Lung (tissue), 11 donors: ENCODE measurements at regions not wholly inside any gene's neighbourhood (a gene's known extent, or its start where the extent isn't known, plus 50 kb on each side); places are given as distances from the start of the nearest gene placed in this dataset.

Source experiments
- ATAC-seq: fragments of 200-7000 bp; cut with Tn5 transposase; one replicate; pipeline ENCODE4 v1.9.1; 2020; ENCODE audit warnings: moderate number of reproducible peaks; ENCODE audit not compliant: insufficient read depth, low FRiP score
- DNase-seq, 3 donors: peaks; one replicate each; pipeline ENCODE4 v3.0.0-alpha.2; 2013 to 2017
- H3K27ac ChIP-seq, 2 donors: one replicate each; pipeline ENCODE4 v1.5.1; 2013; ENCODE audit warnings: mild to moderate bottlenecking in 2 of 2, moderate library complexity in 2 of 2, control low read depth in 1 of 2, inconsistent platforms in 1 of 2, low read depth in 1 of 2, low read length in 1 of 2
- H3K27me3 ChIP-seq, 3 donors: one replicate each; pipeline ENCODE4 v1.5.1; 2013; ENCODE audit warnings: low read length in 2 of 3; ENCODE audit not compliant: control insufficient read depth in 3 of 3, insufficient read depth in 3 of 3
- H3K36me3 ChIP-seq, 4 donors: one replicate each; pipeline ENCODE4 v1.5.1; 2013; ENCODE audit warnings: low read length in 4 of 4, mild to moderate bottlenecking in 1 of 4, moderate library complexity in 1 of 4; ENCODE audit not compliant: control insufficient read depth in 4 of 4, insufficient read depth in 4 of 4
- H3K4me1 ChIP-seq, 5 donors: one replicate each; pipeline ENCODE4 v1.5.1; 2013; ENCODE audit warnings: low read length in 5 of 5, mild to moderate bottlenecking in 2 of 5, moderate library complexity in 1 of 5; ENCODE audit not compliant: control insufficient read depth in 5 of 5, insufficient read depth in 5 of 5
- H3K4me3 ChIP-seq: one replicate; pipeline ENCODE4 v1.5.1; 2013; ENCODE audit warnings: mild to moderate bottlenecking, control low read depth, moderate library complexity
- H3K9ac ChIP-seq, 2 donors: one replicate each; pipeline ENCODE4 v1.5.1; 2013; ENCODE audit warnings: low read length in 2 of 2, control low read depth in 1 of 2; ENCODE audit not compliant: insufficient read depth in 1 of 2
- H3K9me3 ChIP-seq, 4 donors: one replicate each; pipeline ENCODE4 v1.5.1; 2013; ENCODE audit warnings: low read length in 3 of 4, mild to moderate bottlenecking in 1 of 4, moderate library complexity in 1 of 4; ENCODE audit not compliant: control insufficient read depth in 4 of 4, insufficient read depth in 3 of 4
- CTCF ChIP-seq: IDR thresholded peaks from 2 replicates; pipeline ENCODE4 v1.5.1; 2012; ENCODE audit warnings: mild to moderate bottlenecking; ENCODE audit errors: control extremely low read depth, extremely low read depth
- whole genome bisulfite sequencing, 2 donors: extraction: QIAGEN DNeasy Blood & Tissue Kit; methylation state at CpG; one replicate each; pipeline ENCODE4 v1.1.7; 2013; 5-methylcytosine and 5-hydroxymethylcytosine counted together
- donor health status: control.
- donor health status: control.
- donor health status: Bipolar disorder and iron deficiency.
- donor health status: healthy.
- donor health status: DM: yes; HTN: yes; CAD: no.

GRCh38 chr15:67999320-68000100, 54.6 kb upstream of the PIAS1 start:
- Histone ChIP-seq H3K9me3 (no peaks in the 10 kb centered on the region), H3K27me3 (no peaks in the 10 kb centered on the region), H3K27ac (no peak overlapping the region), H3K4me1 (peaks cover 0 to 2% (median 0%) of the 10 kb centered on the region in 5 donors), H3K4me3 (no peak overlapping the region), H3K36me3 (no peaks in the 10 kb centered on the region), H3K9ac (no peak overlapping the region)
- DNase-seq = no peak
- ATAC-seq = no peak
- TF ChIP-seq CTCF = no peak
- 80 to 89% methylated on average over 3 of the region's 3 CpGs for WGBS, 2 donors

DNA sequence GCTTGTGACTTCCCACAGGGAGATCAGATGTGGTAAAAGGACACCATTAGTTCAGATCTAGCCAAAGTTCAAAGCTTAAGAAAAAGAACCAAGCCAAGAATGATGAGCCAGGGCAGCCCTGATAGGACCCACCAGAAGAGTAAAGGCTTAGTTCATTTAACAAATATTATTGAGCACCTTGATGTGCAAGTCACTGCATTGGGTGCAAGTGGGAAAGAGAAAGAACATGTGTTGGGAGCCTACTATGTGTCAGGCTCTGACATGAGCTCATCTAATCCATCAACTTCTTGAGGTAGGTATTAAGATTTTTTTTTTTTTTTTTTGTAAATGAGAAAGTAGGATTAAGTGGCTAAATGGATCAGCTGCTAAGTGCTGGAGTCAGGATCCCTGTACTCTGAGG, 53.4 kb upstream of the PIAS1 start:
- no peak for ATAC-seq
- no peak for TF ChIP-seq CTCF
- H3K36me3 ChIP-seq = no peaks in the 10 kb centered on the region
- H3K27me3 ChIP-seq = no peaks in the 10 kb centered on the region
- no peak overlapping the region for H3K4me3 ChIP-seq
- H3K9ac ChIP-seq = no peak overlapping the region
- no peak overlapping the region for H3K27ac ChIP-seq
- H3K9me3 ChIP-seq = no peaks in the 10 kb centered on the region
- H3K4me1 ChIP-seq = peaks cover 0 to 2% (median 0%) of the 10 kb centered on the region in 5 donors
- no peak for DNase-seq

DNA sequence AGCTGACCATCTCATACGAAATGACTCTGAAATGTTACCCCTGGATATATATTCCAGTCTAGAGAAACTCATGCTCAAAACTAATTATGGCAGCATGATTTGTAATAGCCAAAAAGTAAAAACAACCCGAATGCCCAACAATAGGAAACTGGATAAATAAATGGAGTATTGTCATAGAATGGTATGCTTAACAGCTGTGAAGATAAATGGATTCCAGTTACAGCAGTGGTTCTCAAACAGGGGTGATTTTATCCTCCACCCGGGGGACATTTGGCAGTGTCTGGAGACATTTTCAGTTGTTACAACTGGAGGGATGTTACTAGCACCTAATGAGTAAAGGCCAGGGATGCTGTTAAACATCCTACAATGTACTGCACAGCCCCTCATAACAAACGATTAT, 52.3 kb upstream of the PIAS1 start:
- no peak for TF ChIP-seq CTCF
- H3K4me3 ChIP-seq = no peak overlapping the region
- peaks cover 0 to 2% (median 0%) of the 10 kb centered on the region in 5 donors for H3K4me1 ChIP-seq
- 80 to 84% methylated on average over 4 of the region's 4 CpGs for WGBS, 2 donors
- no peaks in the 10 kb centered on the region for H3K36me3 ChIP-seq
- no peaks in the 10 kb centered on the region for H3K9me3 ChIP-seq
- DNase-seq = no peak
- no peak overlapping the region for H3K27ac ChIP-seq
- no peak overlapping the region for H3K9ac ChIP-seq
- ATAC-seq = no peak
- H3K27me3 ChIP-seq = no peaks in the 10 kb centered on the region

GRCh38 chr15:68003297-68003696, 50.8 kb upstream of the PIAS1 start:
- Histone ChIP-seq H3K4me1 (peaks cover 0 to 2% (median 0%) of the 10 kb centered on the region in 5 donors), H3K36me3 (no peaks in the 10 kb centered on the region), H3K27me3 (no peaks in the 10 kb centered on the region), H3K9ac (no peak overlapping the region), H3K27ac (no peak overlapping the region), H3K9me3 (no peaks in the 10 kb centered on the region), H3K4me3 (no peak overlapping the region)
- ATAC-seq = no peak
- no peak for TF ChIP-seq CTCF
- DNase-seq = no peak
- 92 to 95% methylated on average over 6 of the region's 6 CpGs for WGBS, 2 donors
